ENCODE measurements at regions not wholly inside any gene's neighbourhood (a gene's known extent, or its start where the extent isn't known, plus 50 kb on each side); places are given as distances from the start of the nearest gene placed in this dataset.

GRCh38 chrX:73758250-73758649 lies 94.3 kb downstream of the XIST start:
- Histone ChIP-seq H3K4me3 (no peak overlapping the region), H3K27me3 (no peaks in the 10 kb centered on the region), H3K27ac (no peak overlapping the region), H3K9me3 (no peaks in the 10 kb centered on the region), H3K4me1 (no peaks in the 10 kb centered on the region), H3K36me3 (replicated peaks in 1 of 2; ENCODE audit: insufficient read depth in 1 of 2, low read depth in 2 of 2) (no peaks in the 10 kb centered on the region)
- DNase-seq (no peak), ATAC-seq (no peak)
- WGBS, 2 donors: 39 to 50% methylated on average over 6 of the region's 6 CpGs
- TF ChIP-seq POLR2A (IDR thresholded peaks at IDR 0.05): no peak
- intact Hi-C loops (cut with DNase I): no loop called here
